Right lobe of liver (tissue), 6 donors: ENCODE measurements at regions not wholly inside any gene's neighbourhood (a gene's known extent, or its start where the extent isn't known, plus 50 kb on each side); places are given as distances from the start of the nearest gene placed in this dataset.
"Not testable (repeated sequence)": the region's sequence is repeated elsewhere in the genome, so short reads cannot be mapped to it uniquely, and the experiment has no call there.

ENCODE experiments used
- ATAC-seq, 4 donors: fragments of 200-7000 bp; cut with Tn5 transposase; one replicate each; pipeline ENCODE4 v1.9.1; 2020; ENCODE audit warnings: mild to moderate bottlenecking in 4 of 4, moderate library complexity in 4 of 4
- DNase-seq, 3 donors: peaks; one replicate each; pipeline ENCODE4 v3.0.0-alpha.2; 2020
- H3K27ac ChIP-seq, 3 donors: fragments of 200-600 bp; one replicate each; pipeline ENCODE4 v1.8.0; 2022
- H3K27me3 ChIP-seq, 2 donors: fragments of 200-600 bp; one replicate each; pipeline ENCODE4 v1.8.0; 2022
- H3K36me3 ChIP-seq, 4 donors: fragments of 200-600 bp; sonication (generic) in 1 of 4; one replicate each; pipeline versions ENCODE4 v1.5.1 to v1.8.0; 2017 to 2022; ENCODE audit warnings: control low read depth in 1 of 4
- H3K4me1 ChIP-seq, 4 donors: fragments of 200-600 bp; sonication (generic) in 1 of 4; one replicate each; pipeline versions ENCODE4 v1.5.1 to v1.8.0; 2017 to 2022; ENCODE audit warnings: control low read depth in 1 of 4
- H3K4me3 ChIP-seq, 3 donors: fragments of 200-600 bp; one replicate each; pipeline ENCODE4 v1.8.0; 2022
- H3K9me3 ChIP-seq, 4 donors: fragments of 200-600 bp; sonication (generic) in 1 of 4; one replicate each; pipeline versions ENCODE4 v1.5.1 to v1.8.0; 2017 to 2022; ENCODE audit warnings: control low read depth in 1 of 4
- POLR2A ChIP-seq: fragments of 450-650 bp; IDR thresholded peaks from one replicate; pipeline ENCODE4 v1.6.1; 2017; ENCODE audit warnings: antibody characterized with exemption, mild to moderate bottlenecking
- WGBS: methylation state at CpG from one replicate; pipeline ENCODE4 v1.1.6; 2018; ENCODE audit warnings: low coverage, low lambda C conversion rate; ENCODE audit not compliant: insufficient coverage; ENCODE audit errors: missing lambda C conversion rate; 5-methylcytosine and 5-hydroxymethylcytosine counted together
- intact Hi-C, 2 donors: fragments of 100-400 bp; cut with DNase I; formaldehyde crosslinking; loops; one replicate each; pipeline versions ENCODE4 v1.11.2 to v1.14.1; 2022
- TF ChIP-seq, protein P1 (sequence below), 4 donors: fragments of 200-600 bp in 3 of 4; fragments of 450-650 bp in 1 of 4; IDR thresholded peaks; one replicate each; pipeline versions ENCODE4 v1.5.1 to v1.8.0; 2016 to 2022; ENCODE audit warnings: antibody characterized with exemption in 4 of 4, mild to moderate bottlenecking in 2 of 4
- donor health status: DM: no; HTN: yes; CAD: no.
- donor health status: DM: no; HTN: no; CAD: no.
- donor health status: DM: no; HTN: no; CAD: no.
- donor health status: DM: no; HTN: yes; CAD: no.
- donor health status: DM: no; HTN: yes; CAD: no.

DNA sequence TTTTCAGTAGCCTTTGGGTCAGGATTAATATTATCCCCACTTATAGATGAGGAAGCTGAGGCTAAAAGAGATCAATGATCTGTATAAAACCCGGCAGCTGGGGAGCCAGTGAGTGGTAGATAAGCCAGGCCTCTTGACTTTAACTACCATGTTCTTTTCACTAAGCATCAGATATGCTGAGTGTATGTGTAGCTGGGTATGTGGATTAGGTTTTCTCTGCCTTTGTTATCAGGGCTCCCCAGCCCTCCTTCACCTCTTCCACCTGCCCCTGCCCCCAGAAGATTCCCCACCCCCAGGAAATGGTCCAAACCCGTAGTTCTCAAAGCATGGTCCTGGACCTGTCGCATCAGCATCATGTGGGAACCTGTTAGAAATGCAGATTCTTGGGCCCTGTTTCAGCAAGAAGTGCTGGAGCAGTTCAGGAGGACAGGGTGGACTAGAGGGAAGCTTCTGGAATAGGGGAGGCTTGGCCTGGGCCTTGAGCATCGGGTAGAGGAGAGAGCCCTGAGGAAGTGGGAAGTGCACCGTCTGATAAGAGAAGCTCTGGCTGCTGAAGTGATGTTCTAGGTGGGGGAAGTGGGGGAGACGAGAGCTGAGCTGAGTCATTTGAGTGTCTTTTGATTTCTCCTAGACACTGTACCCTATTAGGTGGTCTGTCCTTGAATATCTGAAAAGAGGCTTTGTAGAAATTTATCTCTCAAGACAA, 101.3 kb downstream of the HIF1AN start:
- no peaks in the 10 kb centered on the region for H3K4me1 ChIP-seq
- H3K4me3 ChIP-seq, result no peak overlapping the region
- intact Hi-C loops, result no loop called here
- DNase-seq (no peak), ATAC-seq (no peak)
- no peaks in the 10 kb centered on the region for H3K36me3 ChIP-seq
- TF ChIP-seq, protein P1, sequence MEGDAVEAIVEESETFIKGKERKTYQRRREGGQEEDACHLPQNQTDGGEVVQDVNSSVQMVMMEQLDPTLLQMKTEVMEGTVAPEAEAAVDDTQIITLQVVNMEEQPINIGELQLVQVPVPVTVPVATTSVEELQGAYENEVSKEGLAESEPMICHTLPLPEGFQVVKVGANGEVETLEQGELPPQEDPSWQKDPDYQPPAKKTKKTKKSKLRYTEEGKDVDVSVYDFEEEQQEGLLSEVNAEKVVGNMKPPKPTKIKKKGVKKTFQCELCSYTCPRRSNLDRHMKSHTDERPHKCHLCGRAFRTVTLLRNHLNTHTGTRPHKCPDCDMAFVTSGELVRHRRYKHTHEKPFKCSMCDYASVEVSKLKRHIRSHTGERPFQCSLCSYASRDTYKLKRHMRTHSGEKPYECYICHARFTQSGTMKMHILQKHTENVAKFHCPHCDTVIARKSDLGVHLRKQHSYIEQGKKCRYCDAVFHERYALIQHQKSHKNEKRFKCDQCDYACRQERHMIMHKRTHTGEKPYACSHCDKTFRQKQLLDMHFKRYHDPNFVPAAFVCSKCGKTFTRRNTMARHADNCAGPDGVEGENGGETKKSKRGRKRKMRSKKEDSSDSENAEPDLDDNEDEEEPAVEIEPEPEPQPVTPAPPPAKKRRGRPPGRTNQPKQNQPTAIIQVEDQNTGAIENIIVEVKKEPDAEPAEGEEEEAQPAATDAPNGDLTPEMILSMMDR (IDR thresholded peaks at IDR 0.05), result no peak
- no peak for TF ChIP-seq POLR2A
- no peaks in the 10 kb centered on the region for H3K9me3 ChIP-seq
- no peak overlapping the region for H3K27ac ChIP-seq
- 39% methylated on average over 6 of the region's 6 CpGs for WGBS
- no peaks in the 10 kb centered on the region for H3K27me3 ChIP-seq

DNA sequence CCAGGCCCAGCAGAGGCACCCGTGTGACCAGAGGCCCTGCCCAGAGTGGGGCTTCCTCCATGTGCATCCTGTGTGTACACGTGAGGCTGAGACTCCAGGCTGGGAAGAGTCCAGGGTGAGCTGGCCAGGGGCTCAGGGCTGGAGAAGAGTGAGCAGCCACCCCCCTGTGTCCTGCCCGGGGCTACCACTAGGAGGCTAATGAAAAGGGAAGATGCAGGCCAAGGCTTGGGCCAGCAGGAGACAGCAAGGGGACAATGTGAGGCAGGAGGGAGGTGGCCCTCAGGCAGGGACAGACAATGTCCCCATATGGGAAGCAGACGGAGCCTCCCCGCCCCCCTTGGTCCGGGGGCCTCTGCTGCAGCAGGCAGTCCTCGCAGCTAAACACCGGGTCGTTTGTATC, 102.0 kb downstream of the HIF1AN start:
- H3K27ac ChIP-seq, result no peak overlapping the region
- WGBS, result 12% methylated on average over 3 of the region's 9 CpGs
- DNase-seq, result no peak
- no peaks in the 10 kb centered on the region for H3K4me1 ChIP-seq
- TF ChIP-seq POLR2A, result no peak
- TF ChIP-seq, protein P1 (IDR thresholded peaks at IDR 0.05), result peak; percentile 24 to 44 (median 30)
- intact Hi-C loops, result no loop called here
- H3K9me3 ChIP-seq, result no peaks in the 10 kb centered on the region
- ATAC-seq, result peak; percentile 32 to 70 (median 53)
- H3K27me3 ChIP-seq, result no peaks in the 10 kb centered on the region
- H3K4me3 ChIP-seq, result no peak overlapping the region
- H3K36me3 ChIP-seq, result no peaks in the 10 kb centered on the region

DNA sequence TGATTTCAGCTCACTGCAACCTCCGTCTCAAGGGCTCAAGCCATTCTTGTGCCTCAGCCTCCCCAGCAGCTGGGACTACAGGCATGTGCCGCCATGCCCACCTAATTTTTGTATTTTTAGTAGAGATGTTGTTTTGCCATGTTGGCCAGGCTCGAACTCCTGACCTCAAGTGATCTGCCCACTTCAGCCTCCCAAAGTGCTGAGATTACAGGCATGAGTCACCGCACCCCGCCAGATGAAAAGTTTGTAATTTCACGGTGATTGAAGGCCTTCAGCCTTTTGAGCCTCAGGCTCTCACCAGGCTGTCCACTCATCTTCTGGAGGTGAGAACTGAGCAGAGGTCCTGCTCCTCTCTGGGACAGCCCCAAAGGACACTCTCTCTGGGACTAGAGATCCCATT, 103.2 kb downstream of the HIF1AN start:
- H3K4me3 ChIP-seq, intact Hi-C loops, H3K36me3 ChIP-seq, DNase-seq, H3K4me1 ChIP-seq, ATAC-seq, H3K27ac ChIP-seq, H3K27me3 ChIP-seq, H3K9me3 ChIP-seq: not testable (repeated sequence)
- 73% methylated on average over 5 of the region's 6 CpGs for WGBS

DNA sequence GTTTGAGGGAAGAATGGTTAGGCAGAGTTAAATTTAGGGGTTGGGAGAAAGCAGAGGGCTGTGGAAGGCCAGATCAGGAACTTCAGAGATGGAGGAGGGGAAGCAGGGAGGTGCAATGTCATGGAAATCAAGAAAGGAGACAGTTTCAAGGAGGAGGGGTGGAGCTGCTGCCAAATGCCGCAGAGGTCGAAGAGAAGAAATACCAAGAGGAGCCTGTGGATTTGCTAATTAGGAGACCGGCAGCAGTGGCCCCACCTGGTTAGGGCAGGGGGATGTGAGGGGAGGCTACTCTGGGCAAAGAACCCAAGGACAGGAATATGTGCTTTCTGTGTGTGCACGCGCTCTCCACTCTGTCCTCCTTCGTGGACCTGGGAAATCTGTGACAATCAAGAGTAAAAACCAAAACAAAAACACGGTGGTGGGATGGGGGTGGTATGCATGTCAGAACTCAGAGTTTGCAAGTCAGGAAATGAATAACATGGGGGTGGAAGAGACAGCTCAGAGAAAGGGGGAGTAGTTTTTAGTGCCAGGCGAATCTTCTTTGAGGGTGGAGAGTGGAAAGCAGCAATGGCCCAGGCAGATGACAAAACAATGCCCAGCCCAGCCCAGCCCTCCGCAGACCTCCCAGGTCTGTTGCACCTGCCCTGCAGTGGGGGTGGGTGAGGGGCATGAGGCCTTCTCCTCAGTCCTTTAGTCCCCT, 102.9 kb upstream of the PAX2 start:
- DNase-seq (no peak), ATAC-seq (no peak)
- WGBS, result 7% methylated on average over 9 of the region's 9 CpGs
- intact Hi-C loops, result no loop called here
- Histone ChIP-seq H3K36me3 (no peaks in the 10 kb centered on the region), H3K4me3 (no peak overlapping the region), H3K27me3 (no peaks in the 10 kb centered on the region), H3K4me1 (no peaks in the 10 kb centered on the region), H3K27ac (no peak overlapping the region), H3K9me3 (no peaks in the 10 kb centered on the region)
- TF ChIP-seq, protein P1 (IDR thresholded peaks at IDR 0.05), result no peak
- TF ChIP-seq POLR2A, result no peak

DNA sequence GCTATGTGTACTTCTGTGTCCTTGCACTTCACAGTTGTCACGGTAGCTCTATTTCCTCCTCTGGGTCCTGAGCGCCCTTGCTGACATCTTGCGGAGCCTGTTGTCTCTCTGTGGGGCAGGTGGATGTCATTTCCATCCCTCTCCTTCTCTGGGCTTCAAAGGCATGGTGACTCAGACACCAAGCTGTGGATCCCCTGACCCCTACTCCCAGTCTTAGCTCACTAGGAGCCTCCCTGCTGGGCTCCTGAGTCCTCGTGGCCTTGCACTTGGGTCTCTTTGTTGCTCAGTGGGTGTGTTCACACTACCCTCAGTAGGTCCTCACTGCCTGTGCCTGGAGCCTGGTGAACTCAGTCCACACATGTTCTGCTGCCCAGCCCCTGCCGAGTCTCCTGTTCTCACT, 100.3 kb upstream of the PAX2 start:
- 47% methylated on average over 2 of the region's 5 CpGs for WGBS
- TF ChIP-seq POLR2A, result no peak
- TF ChIP-seq, protein P1 (IDR thresholded peaks at IDR 0.05), result no peak
- DNase-seq, result no peak
- Histone ChIP-seq H3K36me3 (no peaks in the 10 kb centered on the region), H3K27ac (no peak overlapping the region), H3K27me3 (no peaks in the 10 kb centered on the region), H3K9me3 (no peaks in the 10 kb centered on the region), H3K4me1 (no peaks in the 10 kb centered on the region), H3K4me3 (no peak overlapping the region)
- intact Hi-C loops, result no loop called here
- peak in 1 of 4 donors; percentile 8 for ATAC-seq
